ENCODE measurements at regions not wholly inside any gene's neighbourhood (a gene's known extent, or its start where the extent isn't known, plus 50 kb on each side); places are given as distances from the start of the nearest gene placed in this dataset.

- DNase-seq = no peak
Measured at GRCh38 chr1:170470121-170470520, 61.8 kb upstream of the GORAB start.

GRCh38 chr1:170471398-170472053 is 60.4 kb upstream of the GORAB start:
- no peak for DNase-seq

GRCh38 chr1:170481000-170481399 is 51.0 kb upstream of the GORAB start:
- DNase-seq = no peak

All from islet precursor cell (in vitro differentiated cells).